ENCODE measurements at regions not wholly inside any gene's neighbourhood (a gene's known extent, or its start where the extent isn't known, plus 50 kb on each side); places are given as distances from the start of the nearest gene placed in this dataset.

DNA sequence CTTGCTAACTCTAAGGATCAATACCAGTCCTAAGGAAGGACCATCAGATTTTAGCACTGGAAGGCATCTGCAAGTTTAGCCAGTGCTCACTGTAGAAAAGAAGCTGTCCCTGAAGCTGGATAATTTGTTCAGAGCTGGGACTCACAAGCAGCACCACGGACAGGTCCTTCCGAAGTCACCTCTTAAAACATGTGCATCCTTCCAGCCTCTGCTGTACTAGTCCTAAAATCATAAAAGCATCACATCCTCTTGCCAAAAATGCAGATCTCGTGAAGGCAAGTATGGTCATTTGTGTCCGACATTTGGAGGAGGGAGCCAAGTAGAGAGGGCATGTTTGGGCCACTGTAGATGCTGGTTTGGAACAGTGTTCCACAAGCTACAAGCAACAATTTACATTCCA lies 506.9 kb downstream of the RBFOX1 start:
- 87% methylated on average over 2 of the region's 4 CpGs for WGBS (ENCODE audit: insufficient coverage)
- peaks cover 8% of the 10 kb centered on the region for H3K9me3 Mint-ChIP-seq (ENCODE audit: insufficient read depth)
- H3K27ac Mint-ChIP-seq: no peak overlapping the region
- no peak overlapping the region for H3K4me3 Mint-ChIP-seq
- Histone ChIP-seq H2AFZ (ENCODE audit: insufficient read depth, low read depth, low read length, poor library complexity, severe bottlenecking) (no peak overlapping the region), H3K4me3 (ENCODE audit: control extremely low read depth in 1 of 5, extremely low read depth in 1 of 5, insufficient read depth in 1 of 5, low read depth in 2 of 5, low read length in 4 of 5) (no peak overlapping the region), H3K9ac (ENCODE audit: low read length) (no peak overlapping the region), H3K4me2 (replicated peaks; ENCODE audit: low read depth, low read length, poor library complexity, severe bottlenecking) (no peak overlapping the region), H3K4me1 (ENCODE audit: control insufficient read depth in 2 of 2, insufficient read depth in 2 of 2, low read length in 2 of 2) (no peaks in the 10 kb centered on the region), H4K20me1 (ENCODE audit: control insufficient read depth, insufficient read depth, low read length, poor library complexity, severe bottlenecking) (no peaks in the 10 kb centered on the region), H3K36me3 (replicated peaks in 1 of 2; ENCODE audit: control extremely low read depth in 1 of 2, control insufficient read depth in 1 of 2, extremely low read depth in 1 of 2, insufficient read depth in 2 of 2, low read length in 1 of 2) (no peaks in the 10 kb centered on the region), H3K9me3 (ENCODE audit: control extremely low read depth in 1 of 3, control insufficient read depth in 2 of 3, insufficient read depth in 1 of 3, low read length in 2 of 3) (no peaks in the 10 kb centered on the region), H3K27ac (ENCODE audit: low read length in 2 of 2) (no peak overlapping the region), H3K27me3 (replicated peaks in 1 of 4; ENCODE audit: control extremely low read depth in 1 of 4, control insufficient read depth in 3 of 4, insufficient read depth in 4 of 4, low read length in 3 of 4) (no peaks in the 10 kb centered on the region), H3K79me2 (ENCODE audit: control insufficient read depth, insufficient read depth, low read length) (no peaks in the 10 kb centered on the region)
- TF ChIP-seq EZH2 (IDR thresholded peaks at IDR 0.05; ENCODE audit: borderline replicate concordance, insufficient read depth, low read depth, low read length, poor library complexity, severe bottlenecking) (no peak), CTCF (IDR thresholded peaks at IDR 0.05) (no peak)
- no peaks in the 10 kb centered on the region for H3K27me3 Mint-ChIP-seq
- no peaks in the 10 kb centered on the region for H3K4me1 Mint-ChIP-seq
- ChIA-PET CTCF (no interaction called here), POLR2A (no interaction called here)
- intact Hi-C loops (cut with micrococcal nuclease): no loop called here
- ATAC-seq (ENCODE audit: low read depth) (no peak), DNase-seq (no peak)

GRCh38 chr16:7834771-7835431 lies 502.3 kb downstream of the RBFOX1 start:
- no peak for TF ChIP-seq CTCF (IDR thresholded peaks at IDR 0.05)
- no peak for TF ChIP-seq EZH2 (IDR thresholded peaks at IDR 0.05; ENCODE audit: borderline replicate concordance, insufficient read depth, low read depth, low read length, poor library complexity, severe bottlenecking)
- H3K4me2 ChIP-seq (replicated peaks; ENCODE audit: low read depth, low read length, poor library complexity, severe bottlenecking): no peak overlapping the region
- no peaks in the 10 kb centered on the region for H3K9me3 ChIP-seq (ENCODE audit: control extremely low read depth in 1 of 3, control insufficient read depth in 2 of 3, insufficient read depth in 1 of 3, low read length in 2 of 3)
- CTCF ChIA-PET: no interaction called here
- Mint-ChIP-seq H3K27me3 (no peaks in the 10 kb centered on the region), H3K27ac (no peak overlapping the region), H3K4me3 (no peak overlapping the region), H3K9me3 (ENCODE audit: insufficient read depth) (no peaks in the 10 kb centered on the region), H3K4me1 (no peaks in the 10 kb centered on the region)
- no peak for ATAC-seq (ENCODE audit: low read depth)
- no peaks in the 10 kb centered on the region for H4K20me1 ChIP-seq (ENCODE audit: control insufficient read depth, insufficient read depth, low read length, poor library complexity, severe bottlenecking)
- H2AFZ ChIP-seq (ENCODE audit: insufficient read depth, low read depth, low read length, poor library complexity, severe bottlenecking): no peak overlapping the region
- no peak overlapping the region for H3K4me3 ChIP-seq (ENCODE audit: control extremely low read depth in 1 of 5, extremely low read depth in 1 of 5, insufficient read depth in 1 of 5, low read depth in 2 of 5, low read length in 4 of 5)
- no peaks in the 10 kb centered on the region for H3K36me3 ChIP-seq (replicated peaks in 1 of 2; ENCODE audit: control extremely low read depth in 1 of 2, control insufficient read depth in 1 of 2, extremely low read depth in 1 of 2, insufficient read depth in 2 of 2, low read length in 1 of 2)
- H3K9ac ChIP-seq (ENCODE audit: low read length): no peak overlapping the region
- intact Hi-C loops (cut with micrococcal nuclease): no loop called here
- H3K27me3 ChIP-seq (replicated peaks in 1 of 4; ENCODE audit: control extremely low read depth in 1 of 4, control insufficient read depth in 3 of 4, insufficient read depth in 4 of 4, low read length in 3 of 4): no peaks in the 10 kb centered on the region
- POLR2A ChIA-PET: no interaction called here
- no peak overlapping the region for H3K27ac ChIP-seq (ENCODE audit: low read length in 2 of 2)
- H3K4me1 ChIP-seq (ENCODE audit: control insufficient read depth in 2 of 2, insufficient read depth in 2 of 2, low read length in 2 of 2): no peaks in the 10 kb centered on the region
- no peak for DNase-seq
- WGBS (ENCODE audit: insufficient coverage): no CpG with 5 or more reads among the region's 1 CpG
- H3K79me2 ChIP-seq (ENCODE audit: control insufficient read depth, insufficient read depth, low read length): no peaks in the 10 kb centered on the region
